HFF-Myc (cell line): ENCODE measurements at regions not wholly inside any gene's neighbourhood (a gene's known extent, or its start where the extent isn't known, plus 50 kb on each side); places are given as distances from the start of the nearest gene placed in this dataset.

Experiments
- DNase-seq: peaks from one replicate; pipeline ENCODE4 v3.0.0-alpha.2; 2011; ENCODE audit warnings: low read depth; ENCODE audit errors: extremely low read depth
- H3K4me3 ChIP-seq: replicated peaks from 2 replicates; pipeline ENCODE4 v1.5.1; 2011; ENCODE audit warnings: low read depth, mild to moderate bottlenecking, control low read depth, low read length
- CTCF ChIP-seq: IDR thresholded peaks from 2 replicates; pipeline ENCODE4 v1.5.1; 2012; ENCODE audit warnings: mild to moderate bottlenecking, low read depth, low read length, control low read depth; ENCODE audit errors: missing control alignments

DNA sequence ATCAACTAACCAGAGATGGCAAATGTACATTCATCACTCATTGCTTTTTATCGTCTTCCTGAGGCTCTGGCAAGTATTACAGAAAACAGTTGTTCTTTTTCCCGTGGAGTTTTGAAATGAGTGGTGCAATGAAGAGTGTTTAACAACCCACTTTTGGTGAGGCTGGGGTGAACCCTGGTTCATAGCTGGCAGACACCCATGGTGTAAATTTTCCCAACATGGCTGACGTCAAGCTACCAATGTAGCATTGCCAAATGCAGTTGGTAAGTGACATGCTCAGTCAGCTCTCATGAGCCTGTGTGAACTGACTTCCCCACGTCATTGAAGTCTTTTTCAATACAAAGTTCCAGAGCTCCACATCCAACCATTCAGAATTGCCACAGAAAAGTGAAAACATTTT, 386.2 kb downstream of the TMEM114 start:
- DNase-seq = no peak
- no peak overlapping the region for H3K4me3 ChIP-seq
- TF ChIP-seq CTCF = no peak

GRCh38 chr16:8203101-8203500, 387.2 kb downstream of the TMEM114 start:
- no peak overlapping the region for H3K4me3 ChIP-seq
- TF ChIP-seq CTCF = no peak
- no peak for DNase-seq

GRCh38 chr16:8200839-8201238, 389.5 kb downstream of the TMEM114 start:
- no peak overlapping the region for H3K4me3 ChIP-seq
- no peak for DNase-seq
- TF ChIP-seq CTCF = no peak

GRCh38 chr16:8199390-8199789, 390.9 kb downstream of the TMEM114 start:
- no peak overlapping the region for H3K4me3 ChIP-seq
- no peak for TF ChIP-seq CTCF
- DNase-seq = no peak

DNA sequence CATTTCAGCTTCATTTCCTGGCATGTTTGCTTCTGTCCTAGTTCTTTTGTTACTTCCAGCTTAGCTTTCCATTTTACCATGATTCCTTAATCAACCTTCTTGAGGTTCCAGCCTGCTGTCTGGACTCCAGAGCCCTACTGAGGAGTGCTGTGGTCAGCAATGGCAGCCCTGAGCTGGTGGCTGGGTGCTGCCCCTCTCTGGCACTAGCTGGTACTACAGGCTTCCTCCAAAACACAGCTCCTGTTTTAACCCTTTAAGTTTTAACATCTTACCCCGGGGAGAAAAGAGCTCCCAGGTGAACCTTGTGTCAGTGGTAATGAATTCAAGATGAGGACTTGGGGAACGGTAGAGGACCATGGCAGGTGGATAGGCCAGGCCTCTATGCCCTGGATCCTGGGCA, 395.5 kb downstream of the TMEM114 start:
- no peak for DNase-seq
- no peak overlapping the region for H3K4me3 ChIP-seq
- TF ChIP-seq CTCF = peak; percentile 18

GRCh38 chr16:8188841-8189240, 401.5 kb downstream of the TMEM114 start:
- TF ChIP-seq CTCF = no peak
- DNase-seq = no peak

GRCh38 chr16:8187782-8188372, 402.4 kb downstream of the TMEM114 start:
- TF ChIP-seq CTCF = no peak
- no peak overlapping the region for H3K4me3 ChIP-seq
- no peak for DNase-seq

More at GRCh38 chr16:8188841-8189240, 401.5 kb downstream of the TMEM114 start:
- H3K4me3 ChIP-seq = no peak overlapping the region
